DND-41 (cell line): ENCODE measurements at regions not wholly inside any gene's neighbourhood (a gene's known extent, or its start where the extent isn't known, plus 50 kb on each side); places are given as distances from the start of the nearest gene placed in this dataset.

Source experiments
- CTCF ChIP-seq: IDR thresholded peaks from 2 replicates; pipeline ENCODE4 v1.5.1; 2012; ENCODE audit warnings: borderline replicate concordance, low read length, moderate library complexity, mild to moderate bottlenecking; ENCODE audit not compliant: poor library complexity, severe bottlenecking; ENCODE audit errors: extremely low read depth
- EZH2 ChIP-seq: IDR thresholded peaks from 3 replicates; pipeline ENCODE4 v1.6.1; 2012; ENCODE audit warnings: borderline replicate concordance, low read depth, mild to moderate bottlenecking, moderate library complexity, low read length, inconsistent platforms; ENCODE audit not compliant: severe bottlenecking

- no peak for TF ChIP-seq CTCF
- no peak for TF ChIP-seq EZH2
These were observed 97.8 kb upstream of the PRPS1L1 start for GRCh38 chr7:18125476-18125875.
